ENCODE measurements at regions not wholly inside any gene's neighbourhood (a gene's known extent, or its start where the extent isn't known, plus 50 kb on each side); places are given as distances from the start of the nearest gene placed in this dataset.

DNA sequence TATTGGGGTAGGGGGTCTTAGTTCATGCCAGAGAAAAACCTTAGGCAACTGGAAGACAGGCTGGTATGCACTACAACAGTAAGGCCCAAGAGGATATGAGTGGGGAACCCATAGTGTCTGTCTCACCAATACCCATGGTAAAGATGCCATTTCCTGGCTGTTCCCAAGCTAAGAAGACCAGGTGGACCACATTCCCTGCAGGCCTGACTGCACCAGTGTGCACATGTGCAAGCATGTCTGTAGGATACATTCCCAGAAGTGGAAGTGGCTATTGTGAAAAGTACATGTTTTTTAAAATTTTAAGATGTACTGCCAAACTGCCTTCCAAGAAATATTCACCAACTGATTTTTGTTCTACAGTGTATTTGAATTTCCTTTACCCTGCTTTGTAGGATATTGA is 207.3 kb upstream of the CTNNB1 start:
- no peak for DNase-seq (ENCODE audit: low read depth in 2 of 2)

DNA sequence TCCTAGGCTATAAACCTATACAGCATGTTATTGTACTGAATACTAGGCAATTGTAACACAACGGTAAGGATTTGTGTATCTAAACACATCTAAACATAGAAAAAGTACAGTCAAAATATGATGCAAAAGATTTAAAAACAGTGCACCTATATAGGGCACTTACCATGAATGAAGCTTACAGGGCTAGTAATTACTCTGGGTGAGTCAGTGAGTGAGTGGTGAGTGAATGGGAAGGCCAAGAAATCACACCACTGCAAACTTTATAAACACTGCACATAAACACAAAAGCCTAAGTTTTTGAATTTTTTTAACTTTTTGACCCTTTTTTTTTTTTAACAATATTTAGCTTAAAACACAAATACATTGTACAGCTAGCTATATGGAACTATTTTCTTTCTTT is 204.7 kb upstream of the CTNNB1 start:
- DNase-seq (ENCODE audit: low read depth in 2 of 2), result no peak

DNA sequence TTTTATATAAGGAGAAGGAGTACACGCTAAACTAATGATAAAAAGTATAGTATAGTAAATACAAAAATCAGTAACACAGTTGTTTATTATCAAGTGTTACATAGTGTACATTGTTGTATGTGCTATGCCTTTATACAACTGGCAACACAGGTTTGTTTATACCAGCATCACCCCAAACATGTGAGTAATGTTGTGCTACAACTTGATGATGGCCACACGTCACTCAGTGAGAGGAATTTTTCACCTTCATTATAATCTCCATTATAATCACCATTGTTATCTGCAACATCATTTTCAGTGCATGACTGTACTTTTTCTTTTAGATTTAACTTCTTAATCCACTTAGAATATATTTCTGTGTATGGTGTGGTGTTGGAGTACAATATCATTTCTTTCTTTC is 204.0 kb upstream of the CTNNB1 start:
- no peak for DNase-seq (ENCODE audit: low read depth in 2 of 2)

DNA sequence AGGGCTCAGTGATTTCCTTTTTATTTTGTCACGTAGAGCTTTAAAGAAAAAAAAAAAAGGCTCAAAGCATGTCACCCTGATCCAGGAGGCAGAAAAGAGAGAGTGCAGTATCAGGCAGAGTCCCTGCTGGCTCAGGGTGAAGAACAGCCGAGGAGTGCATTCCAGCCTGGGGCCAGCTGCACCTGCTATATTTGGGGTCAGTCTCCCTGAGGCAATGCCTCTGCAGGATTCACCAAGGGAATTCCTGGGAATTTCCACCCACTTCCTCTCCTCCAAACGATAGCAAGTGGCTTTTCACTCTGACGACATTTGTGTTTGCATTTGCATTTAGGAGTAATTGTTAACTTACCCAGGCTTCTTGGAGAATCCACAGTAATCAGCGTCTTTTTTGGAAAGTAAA is 202.9 kb upstream of the CTNNB1 start:
- DNase-seq (ENCODE audit: low read depth in 2 of 2), result no peak

GRCh38 chr3:40996827-40997710 is 202.2 kb upstream of the CTNNB1 start:
- DNase-seq (ENCODE audit: low read depth in 2 of 2), result no peak

DNA sequence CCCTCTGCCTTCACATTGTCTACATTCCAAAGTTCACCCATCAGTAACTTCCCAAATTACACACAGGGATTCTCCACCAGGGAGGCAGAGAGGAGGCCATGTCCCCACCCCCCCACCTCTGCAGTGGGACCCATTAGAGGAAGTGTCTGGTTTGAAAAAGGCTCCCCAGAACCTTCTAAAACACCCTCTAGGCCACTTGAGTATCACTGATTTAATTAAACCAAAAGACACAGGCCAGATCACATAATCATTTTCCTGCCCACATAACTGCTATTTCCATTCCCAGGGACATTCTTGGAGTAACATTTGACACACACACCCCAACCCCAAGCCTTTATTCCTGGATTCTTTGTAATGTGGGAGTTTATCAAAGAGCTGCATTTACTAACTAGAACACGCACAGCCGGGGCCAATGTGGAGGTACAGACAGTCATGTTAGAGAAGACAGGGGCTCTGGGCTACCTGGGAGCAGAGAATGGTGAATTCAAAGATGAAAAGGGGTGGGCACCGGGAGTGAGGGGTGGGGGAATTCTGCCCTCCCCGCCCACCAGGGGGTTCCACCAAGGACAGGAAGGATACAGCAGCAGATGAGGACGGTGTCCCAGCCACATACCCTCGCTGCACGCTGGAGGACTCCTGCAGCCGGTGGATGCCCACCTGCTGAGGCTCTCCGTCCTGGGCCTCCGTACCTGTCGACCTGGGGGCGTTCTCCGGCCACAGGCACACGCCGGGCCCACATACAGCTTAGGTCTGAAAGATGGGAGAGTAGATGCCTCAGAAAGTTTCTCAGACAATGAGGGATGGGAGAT is 201.4 kb upstream of the CTNNB1 start:
- no peak for DNase-seq (ENCODE audit: low read depth in 2 of 2)

DNA sequence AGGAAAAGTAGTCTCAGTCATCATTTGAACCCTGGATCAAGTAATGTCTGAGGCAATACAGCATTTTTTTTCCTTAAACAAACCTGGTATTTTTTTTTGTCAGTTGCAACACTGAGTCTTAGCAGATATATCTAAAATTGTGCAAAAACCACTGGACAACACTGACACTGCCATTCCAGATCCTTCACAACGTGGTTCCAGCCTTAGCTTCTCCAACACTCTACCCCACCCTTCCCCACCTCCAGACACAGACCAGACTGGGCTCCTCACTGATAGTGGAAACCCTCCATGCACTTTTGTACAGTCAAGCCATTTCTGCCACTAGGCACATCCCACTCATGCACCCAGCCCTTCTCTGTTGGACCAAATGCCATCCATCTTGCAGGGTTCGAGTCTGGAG is 199.6 kb upstream of the CTNNB1 start:
- no peak for DNase-seq (ENCODE audit: low read depth in 2 of 2)

DNA sequence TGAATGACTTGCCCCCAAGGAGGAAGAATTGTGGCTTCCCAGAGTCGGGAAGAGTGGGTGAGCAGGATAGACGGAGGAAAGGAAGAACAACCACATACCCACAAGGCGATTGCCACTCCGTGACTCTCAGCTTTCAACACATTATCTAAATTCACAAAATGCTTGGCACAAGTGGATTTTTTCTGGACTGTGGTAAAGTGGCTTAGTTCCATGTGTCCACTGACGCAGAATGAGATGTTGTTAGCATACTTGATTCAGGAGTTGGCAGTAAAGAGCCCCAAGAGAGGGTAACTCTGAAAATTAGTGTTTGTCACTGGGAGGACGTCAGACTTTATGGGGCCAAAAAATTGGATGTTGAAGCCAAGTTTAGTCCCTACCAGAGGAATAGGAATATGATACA is 198.8 kb upstream of the CTNNB1 start:
- DNase-seq (ENCODE audit: low read depth in 2 of 2), result no peak

- DNase-seq (ENCODE audit: low read depth in 2 of 2), result no peak
Observed at GRCh38 chr3:41001556-41001955, 197.7 kb upstream of the CTNNB1 start.

- DNase-seq (ENCODE audit: low read depth in 2 of 2), result no peak
Observed at GRCh38 chr3:41002104-41002503, 197.2 kb upstream of the CTNNB1 start.

DNA sequence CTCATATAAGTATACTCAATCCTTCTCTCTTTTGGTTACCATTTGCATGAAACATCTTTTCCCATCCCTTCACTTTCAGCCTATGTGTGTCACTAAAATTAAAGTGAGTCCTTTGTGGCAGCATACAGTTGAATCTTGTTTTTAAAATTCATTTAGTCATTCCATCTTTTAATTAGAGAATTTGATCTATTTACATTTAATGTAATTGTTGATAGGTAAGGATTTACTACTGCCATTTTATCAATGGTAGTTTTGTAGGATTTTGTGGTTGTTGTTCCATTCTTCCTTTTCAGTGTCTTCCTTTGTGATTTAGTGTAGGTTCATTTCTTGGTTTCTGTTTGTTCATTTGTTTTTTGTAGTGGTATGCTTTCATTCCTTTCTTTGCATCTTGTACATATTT is 191.9 kb upstream of the CTNNB1 start:
- no peak for DNase-seq (ENCODE audit: low read depth in 2 of 2)

GRCh38 chr3:41011854-41012253 is 187.5 kb upstream of the CTNNB1 start:
- no peak for DNase-seq (ENCODE audit: low read depth in 2 of 2)

DNA sequence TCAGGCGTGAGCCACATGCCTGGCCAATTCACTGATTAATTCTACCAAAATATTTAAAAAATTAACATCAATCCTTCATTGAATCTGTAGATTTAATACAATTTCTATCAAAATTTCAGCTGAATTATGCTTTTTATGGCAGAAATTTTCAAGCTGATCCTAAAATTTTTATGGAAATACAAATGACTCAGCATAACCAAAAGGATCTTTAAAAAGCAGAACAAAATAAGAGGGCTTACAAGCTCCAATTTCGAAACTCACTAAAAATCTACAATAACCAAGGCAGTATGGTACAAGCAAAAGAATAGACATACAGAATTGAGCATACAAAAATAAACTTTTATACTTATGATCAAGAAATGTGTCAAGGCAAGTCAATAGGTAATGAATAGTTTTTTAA is 180.4 kb upstream of the CTNNB1 start:
- no peak for DNase-seq (ENCODE audit: low read depth in 2 of 2)

- DNase-seq (ENCODE audit: low read depth in 2 of 2), result no peak
Observed at GRCh38 chr3:41024031-41024836, 175.1 kb upstream of the CTNNB1 start.

- no peak for DNase-seq (ENCODE audit: low read depth in 2 of 2)
Observed at GRCh38 chr3:41026394-41027177, 172.7 kb upstream of the CTNNB1 start.

- no peak for DNase-seq (ENCODE audit: low read depth in 2 of 2)
Observed at GRCh38 chr3:41029356-41029755, 169.9 kb upstream of the CTNNB1 start.

DNA sequence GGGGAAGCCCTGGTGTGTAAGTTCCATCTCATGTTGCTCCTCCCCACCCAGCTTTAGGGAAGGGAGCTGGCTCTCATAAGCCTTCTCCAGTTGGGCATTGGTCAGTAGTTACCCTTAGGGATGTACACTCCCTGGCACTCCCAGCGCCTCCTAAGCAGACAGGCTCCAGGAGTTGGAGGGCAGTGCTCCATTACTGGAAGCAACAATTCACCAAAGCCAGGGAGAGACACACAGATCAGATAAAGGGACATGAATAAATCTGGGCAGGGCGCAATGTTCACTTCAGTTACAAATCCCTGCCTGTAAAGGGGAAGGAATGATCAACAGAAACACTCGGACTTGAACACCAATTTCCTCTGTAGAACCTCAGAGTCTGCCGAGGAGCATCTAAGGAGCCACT is 169.1 kb upstream of the CTNNB1 start:
- DNase-seq (ENCODE audit: low read depth in 2 of 2), result no peak

DNA sequence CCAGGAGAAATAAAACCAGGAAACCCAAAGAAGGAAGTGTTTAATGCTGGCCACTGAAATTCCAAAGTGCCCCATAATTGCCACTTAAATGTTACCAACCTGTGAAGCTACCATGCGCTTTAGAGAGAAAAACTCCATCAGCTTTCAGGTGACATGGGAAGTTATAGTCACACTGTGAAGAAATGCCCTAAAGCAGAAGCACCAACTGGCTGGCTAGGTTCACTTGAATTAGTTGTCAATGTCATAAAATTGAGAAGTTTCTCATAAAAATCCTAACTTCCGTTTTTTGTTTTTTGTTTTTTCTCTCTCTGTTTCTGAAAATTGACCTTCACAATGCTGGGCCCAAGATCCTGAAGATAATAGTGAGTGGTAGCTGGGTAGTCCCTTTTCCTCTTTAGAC is 167.9 kb upstream of the CTNNB1 start:
- DNase-seq (ENCODE audit: low read depth in 2 of 2), result no peak

DNA sequence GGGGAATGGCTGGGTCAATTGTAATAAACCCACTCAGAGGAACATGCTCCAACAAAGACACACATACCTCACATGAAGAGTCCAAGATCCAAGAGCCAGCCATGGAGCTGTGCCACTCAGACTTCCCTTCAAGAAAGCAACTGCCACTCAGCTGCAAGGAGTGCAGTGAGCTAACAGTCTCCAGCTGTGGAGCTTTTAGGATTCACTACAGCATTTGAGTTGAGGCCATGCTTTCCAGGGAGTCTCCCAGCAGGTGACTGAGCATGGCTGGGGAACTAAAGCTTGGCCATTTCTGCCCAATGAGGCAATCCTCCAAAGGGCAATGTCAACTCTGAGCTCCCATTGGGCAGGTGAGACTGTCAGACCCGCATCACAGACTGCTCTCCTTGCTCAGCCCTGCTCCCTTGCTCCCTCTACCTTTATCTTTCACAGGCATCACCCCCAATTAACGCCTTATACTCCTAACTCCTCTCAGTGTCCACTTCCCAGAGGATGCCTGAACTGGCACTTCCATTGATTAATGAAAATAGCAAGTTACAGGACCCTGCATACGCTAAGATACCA is 165.3 kb upstream of the CTNNB1 start:
- no peak for DNase-seq (ENCODE audit: low read depth in 2 of 2)

DNA sequence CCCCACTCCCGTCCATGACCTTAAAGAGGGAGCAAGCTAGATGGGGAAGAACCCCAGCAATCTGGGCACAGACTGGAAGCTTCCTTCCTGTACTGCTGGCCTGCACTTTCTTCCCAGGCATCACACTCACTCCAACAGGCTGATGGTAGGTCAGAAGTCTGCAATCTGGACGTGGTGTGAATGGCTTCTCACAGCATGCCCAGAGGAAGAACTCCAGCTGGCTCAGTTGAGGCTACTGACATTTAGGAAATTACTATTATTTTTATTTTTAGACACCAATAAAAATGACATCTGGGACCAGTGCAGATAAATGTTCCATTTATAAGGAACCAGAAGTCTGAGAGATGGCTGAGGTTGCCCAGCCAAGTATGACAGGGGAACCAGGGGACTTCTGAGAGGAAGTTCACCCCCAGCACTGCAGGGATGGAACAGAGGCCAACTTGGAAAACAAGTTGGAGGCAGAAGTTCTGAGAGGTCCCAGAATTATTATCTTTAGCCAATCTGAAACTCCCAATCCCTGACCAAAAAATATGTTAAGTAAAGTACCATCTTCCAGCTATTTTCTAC is 163.8 kb upstream of the CTNNB1 start:
- DNase-seq (ENCODE audit: low read depth in 2 of 2), result no peak

All from activated CD4-positive, alpha-beta T cell treated with anti-CD3 and anti-CD28 coated beads for 24 hours (primary cell).